Activated CD8-positive, alpha-beta memory T cell treated with anti-CD3 and anti-CD28 coated beads for 4 hours (primary cell): ENCODE measurements at regions not wholly inside any gene's neighbourhood (a gene's known extent, or its start where the extent isn't known, plus 50 kb on each side); places are given as distances from the start of the nearest gene placed in this dataset.

Experiments used
- DNase-seq, 2 donors: peaks; one replicate each; pipeline ENCODE4 v3.0.0-alpha.2; 2020; ENCODE audit warnings: low read depth in 2 of 2

DNA sequence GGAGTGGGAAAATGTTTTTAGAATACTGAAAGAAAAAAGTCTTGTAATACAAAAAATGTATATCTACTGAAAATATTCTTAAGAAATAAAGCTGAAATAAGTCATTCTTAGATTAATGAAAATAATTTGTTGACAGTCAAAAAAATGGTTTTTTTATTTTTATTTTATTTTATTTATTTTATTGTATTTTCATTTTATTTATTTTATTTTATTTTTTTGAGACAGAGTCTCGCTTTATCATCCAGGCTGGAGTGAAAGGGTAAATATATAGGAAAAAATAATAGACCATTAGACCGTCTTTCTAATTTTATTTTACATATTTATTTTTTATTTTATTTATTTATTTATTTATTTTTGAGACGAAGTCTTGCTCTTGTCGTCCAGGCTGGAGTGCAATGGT is 1583.6 kb upstream of the TMEFF2 start:
- DNase-seq, result no peak

DNA sequence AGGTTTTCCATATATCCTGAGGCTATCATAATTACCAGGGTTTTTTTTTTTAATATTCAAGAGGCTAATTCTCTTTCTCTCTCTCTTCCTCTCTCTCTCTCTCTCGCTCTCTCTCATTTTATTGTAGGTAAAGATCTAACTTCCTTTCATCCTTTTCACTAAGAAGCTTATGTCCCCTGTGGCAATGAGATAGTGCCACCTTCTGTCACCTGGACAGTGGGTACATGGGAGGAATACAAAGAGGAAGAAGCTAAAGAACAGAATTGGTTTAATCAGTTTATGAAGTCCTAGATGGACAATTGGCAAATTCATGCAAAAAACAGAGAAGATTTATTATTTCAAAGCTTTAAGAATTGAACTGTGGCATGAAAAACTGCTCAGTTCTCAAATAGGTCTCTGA is 1582.3 kb upstream of the TMEFF2 start:
- DNase-seq, result no peak

DNA sequence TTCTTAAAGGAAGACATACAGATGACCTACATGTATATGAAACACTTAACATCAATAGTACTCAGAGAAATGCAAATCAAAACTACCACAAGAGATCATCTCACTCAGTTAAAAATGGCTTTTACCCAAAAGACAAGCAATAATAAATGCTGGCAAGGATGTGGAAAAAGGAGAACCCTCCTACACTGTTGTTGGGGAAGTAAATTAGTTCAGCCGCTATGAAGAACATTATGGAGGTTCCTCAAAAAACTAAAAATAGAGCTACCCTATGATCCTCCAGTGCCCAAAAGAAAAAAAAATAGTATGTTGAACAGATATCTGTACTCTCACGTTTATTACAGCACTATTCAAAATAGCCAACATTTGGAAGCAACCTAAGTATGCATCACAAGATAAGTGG is 1579.4 kb upstream of the TMEFF2 start:
- DNase-seq, result no peak

- no peak for DNase-seq
Measured at GRCh38 chr2:193751299-193751698, 1556.6 kb upstream of the TMEFF2 start.

- no peak for DNase-seq
Measured at GRCh38 chr2:193749485-193749884, 1554.8 kb upstream of the TMEFF2 start.

DNA sequence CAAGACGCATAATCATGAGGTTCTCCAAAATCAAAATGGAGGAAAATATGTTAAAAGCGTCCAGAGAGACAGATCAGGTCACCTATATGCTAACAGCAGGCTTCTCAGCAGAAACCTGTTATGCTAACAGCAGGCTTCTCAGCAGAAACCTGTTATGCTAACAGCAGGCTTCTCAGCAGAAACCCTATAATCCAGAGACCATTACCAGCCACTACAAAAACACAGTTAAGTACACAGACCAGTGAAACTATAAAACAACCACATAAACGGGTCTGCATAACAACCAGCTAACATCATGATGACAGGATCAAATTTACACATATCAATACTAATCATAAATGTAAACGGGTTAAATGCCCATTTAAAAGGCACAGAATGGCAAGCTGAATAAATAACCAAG is 1548.4 kb upstream of the TMEFF2 start:
- no peak for DNase-seq

GRCh38 chr2:193738892-193739291 is 1544.2 kb upstream of the TMEFF2 start:
- DNase-seq, result no peak

DNA sequence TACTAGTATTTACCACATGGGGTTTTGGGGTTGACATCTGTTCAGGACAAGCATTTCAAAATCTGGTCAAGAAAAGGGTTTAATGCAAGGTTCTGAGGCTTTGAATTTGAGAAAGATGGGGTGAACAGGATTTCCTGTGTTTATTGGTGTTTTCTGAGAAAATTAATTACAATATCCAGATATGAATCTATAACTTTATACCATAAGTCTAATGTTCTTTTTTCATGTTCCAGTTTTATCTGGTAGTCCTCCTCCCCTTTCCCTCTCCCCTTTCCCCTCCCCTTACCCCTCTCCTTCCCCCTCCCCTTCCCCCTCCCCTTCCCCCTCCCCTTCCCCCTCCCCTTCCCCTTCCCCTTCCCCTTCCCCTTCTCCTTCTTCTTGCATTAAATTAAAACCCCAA is 1518.2 kb upstream of the TMEFF2 start:
- no peak for DNase-seq

DNA sequence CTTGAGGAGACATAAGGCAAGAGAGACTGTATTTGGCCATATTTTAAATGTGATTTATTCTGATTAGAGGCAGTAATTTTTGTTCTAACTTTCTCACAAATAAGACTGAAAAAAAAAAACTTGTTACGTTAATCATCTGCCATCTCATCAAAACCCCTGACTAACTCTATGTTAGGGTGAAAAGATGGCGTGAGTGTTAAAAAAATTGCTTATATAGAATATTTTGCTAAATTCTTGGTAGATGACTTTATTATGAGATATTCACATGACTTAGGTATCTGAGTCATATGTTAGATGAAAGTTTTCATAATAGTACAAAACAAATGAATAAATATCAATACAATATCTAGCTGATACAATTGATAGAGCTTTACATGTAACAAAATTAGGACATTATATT is 1508.7 kb upstream of the TMEFF2 start:
- no peak for DNase-seq

- no peak for DNase-seq
Measured at GRCh38 chr2:193701484-193701883, 1506.8 kb upstream of the TMEFF2 start.

DNA sequence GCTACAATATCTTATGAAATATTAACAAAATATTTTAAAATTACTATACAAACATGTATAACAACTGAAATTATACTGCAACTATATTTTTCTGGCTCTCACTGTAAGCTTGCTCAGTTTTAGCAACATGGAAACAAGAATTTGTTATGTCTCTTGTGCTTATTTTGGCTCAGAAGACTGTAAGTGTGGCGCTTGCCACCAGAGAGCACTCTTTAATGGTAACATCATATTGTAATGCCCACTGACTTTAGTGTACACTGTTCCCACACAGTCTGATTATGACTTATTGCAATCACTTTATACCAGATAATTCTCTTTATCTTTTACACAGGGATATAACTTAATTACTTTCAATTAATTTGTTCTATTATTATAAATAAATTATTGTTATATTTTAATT is 1500.6 kb upstream of the TMEFF2 start:
- DNase-seq, result no peak

DNA sequence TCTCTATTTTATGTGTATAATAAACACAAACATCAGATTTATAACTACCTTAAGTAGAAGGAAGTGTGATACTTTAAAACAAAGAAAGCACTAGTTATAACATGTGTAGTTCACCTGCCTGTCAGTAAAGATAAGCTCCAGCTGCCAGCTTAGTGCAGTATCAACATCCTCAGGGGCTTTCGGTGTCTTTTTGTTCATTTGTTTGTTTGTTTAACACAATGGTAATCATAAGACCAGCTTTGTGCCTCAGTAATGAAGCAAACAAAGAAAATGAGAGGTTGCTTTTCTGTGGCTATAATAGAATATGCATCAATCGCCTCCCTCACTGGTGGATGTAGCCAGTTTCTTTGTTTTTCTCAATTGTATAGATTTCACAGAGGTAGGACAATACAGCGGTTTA is 1499.0 kb upstream of the TMEFF2 start:
- DNase-seq, result no peak

- no peak for DNase-seq
Measured at GRCh38 chr2:193690572-193690971, 1495.8 kb upstream of the TMEFF2 start.

DNA sequence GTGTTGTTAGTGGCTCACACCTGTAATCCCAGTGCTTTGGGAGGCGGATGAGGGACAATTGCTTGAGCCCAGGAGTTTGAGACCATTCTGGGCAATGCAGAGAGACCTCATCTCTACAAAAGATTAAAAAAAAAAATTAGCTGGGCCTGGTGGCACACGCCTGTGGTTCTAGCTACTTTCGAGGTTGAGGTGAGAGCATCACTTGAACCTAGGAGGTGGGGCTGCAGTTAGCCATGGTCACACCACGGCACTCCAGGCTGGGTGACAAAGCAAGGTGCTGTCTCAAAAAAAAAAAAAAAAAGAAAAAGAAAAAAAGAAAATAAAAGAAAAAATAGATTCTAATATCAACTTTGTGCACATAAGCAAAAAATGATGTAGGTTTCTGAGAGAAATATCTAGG is 1492.5 kb upstream of the TMEFF2 start:
- DNase-seq, result no peak

DNA sequence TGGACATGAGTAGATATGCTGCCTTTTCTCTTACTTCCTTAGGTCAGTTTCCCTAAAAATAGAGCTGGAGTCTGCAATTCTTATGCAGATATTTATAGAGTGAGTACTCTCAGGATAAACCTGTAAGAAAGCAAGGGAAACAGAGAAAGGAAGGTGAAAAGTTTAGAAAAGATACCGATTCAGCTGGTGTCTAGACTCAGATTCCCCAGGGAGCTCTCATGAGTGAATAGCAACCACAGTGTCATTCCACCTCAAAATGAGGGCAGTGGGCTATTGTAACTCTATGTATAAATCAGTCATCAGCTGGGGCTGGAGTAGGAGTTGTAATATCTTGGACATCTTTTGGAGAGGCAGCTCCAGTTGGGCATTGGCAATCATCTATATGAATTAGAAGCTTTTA is 1485.1 kb upstream of the TMEFF2 start:
- no peak for DNase-seq

DNA sequence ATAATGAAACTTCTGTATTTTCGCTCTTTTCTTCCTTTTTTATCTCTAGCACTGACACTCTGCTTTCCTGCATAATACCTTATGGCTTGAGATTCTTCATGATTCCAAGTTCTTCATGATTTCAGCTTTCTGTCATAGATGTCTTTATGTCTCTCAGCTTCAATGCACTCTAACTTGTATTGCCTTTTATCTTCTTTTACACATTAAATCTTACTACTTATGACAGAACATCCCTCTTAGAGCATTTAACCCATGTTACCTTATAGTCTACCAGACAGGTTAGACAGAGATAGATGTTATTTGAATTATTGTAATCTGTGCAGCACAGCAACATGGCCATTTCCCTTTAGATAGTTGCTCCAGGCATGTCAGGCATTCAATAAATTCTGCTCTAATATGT is 1475.7 kb upstream of the TMEFF2 start:
- no peak for DNase-seq

DNA sequence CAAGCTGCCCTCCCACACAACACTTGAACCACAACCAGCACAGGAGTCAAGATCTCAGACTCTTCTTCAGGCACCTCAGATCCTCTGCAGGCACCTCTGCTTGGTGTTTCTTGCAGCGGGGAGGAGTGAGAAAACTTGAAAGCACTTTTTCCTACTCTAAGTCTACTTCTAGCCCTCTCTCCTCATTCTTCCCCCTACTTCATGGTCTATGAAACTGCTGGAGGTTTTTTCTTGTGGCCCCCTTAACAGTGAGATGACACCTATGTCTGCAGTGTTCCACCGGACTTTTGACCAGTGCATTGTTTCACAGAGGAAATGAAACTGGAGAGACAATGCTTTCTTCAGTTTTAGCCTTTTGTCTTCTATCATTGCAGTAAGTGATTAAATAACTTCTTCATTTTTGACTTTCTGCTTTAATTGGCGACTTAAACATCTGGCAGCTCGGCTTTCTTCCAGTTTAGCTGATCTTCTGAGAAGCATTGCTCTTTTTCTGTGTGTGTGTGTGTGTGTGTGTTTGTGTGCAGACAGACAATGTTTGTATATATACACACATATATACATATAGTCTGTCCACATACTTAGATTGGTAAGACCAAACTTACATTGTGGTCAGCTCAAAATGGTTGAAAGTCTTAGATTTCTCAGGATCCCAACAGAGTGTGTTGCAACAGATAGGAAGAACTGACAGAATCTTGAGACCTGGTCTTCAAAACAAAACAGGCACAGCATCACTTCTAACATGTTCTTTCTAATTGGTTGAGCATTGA is 1474.0 kb upstream of the TMEFF2 start:
- no peak for DNase-seq

- no peak for DNase-seq
Measured at GRCh38 chr2:193627927-193628272, 1433.2 kb upstream of the TMEFF2 start.

- no peak for DNase-seq
Measured at GRCh38 chr2:193627187-193627926, 1432.6 kb upstream of the TMEFF2 start.

DNA sequence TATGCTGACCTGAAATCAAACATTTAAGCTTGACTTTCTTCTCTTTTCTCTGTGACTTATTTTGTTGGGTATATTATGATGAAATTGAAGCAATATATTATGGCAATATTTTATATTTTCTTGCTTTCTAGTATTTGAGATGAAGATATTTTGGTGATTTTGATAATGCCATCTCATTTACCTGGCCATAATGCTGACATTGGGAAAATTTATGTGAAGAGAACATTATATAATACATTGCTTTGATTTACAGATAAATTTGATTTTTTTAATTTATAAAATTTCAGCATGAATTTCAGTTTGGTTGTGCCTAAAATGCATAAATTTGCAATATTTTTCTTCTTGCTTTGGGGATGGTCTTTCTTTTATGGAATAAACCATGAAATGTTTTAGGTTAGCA is 1413.7 kb upstream of the TMEFF2 start:
- no peak for DNase-seq

DNA sequence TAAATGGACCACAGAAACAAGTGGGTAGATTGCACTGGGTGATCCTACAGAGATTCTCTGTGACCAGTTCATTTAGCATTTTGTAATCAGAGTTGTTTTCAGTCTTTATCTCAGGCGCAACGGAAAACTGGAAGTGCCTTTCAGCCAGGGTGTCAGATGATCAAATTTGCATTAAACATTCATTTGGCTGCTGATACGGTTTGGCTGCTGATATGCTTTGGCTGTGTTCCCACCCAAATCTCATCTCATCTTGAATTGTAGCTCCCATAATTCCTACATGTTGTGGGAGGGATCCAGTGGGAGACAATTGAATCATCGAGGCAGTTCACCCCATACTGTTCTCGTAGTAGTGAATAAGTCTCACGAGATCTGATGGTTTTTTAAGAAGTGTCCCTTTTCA is 1396.1 kb upstream of the TMEFF2 start:
- DNase-seq, result no peak

DNA sequence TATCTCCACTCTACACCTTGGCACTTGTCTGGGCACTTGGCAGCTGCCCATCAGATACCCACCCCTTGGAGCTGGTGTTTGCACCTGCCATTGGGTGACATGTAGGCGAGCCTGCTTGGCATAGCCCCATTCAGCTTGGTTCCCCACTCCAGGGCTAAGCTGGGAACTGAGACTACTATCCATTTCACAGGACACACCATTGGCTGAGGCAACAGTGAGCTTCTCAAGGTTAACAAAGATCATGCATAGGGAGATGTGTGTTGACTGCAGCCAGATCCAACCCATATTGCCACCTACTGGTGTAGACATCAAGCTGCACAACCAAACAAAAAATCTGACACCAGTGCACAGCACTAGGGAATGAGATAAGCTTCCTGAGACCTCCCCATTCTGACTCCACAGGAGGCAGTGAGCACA is 1389.8 kb upstream of the TMEFF2 start:
- DNase-seq, result no peak

DNA sequence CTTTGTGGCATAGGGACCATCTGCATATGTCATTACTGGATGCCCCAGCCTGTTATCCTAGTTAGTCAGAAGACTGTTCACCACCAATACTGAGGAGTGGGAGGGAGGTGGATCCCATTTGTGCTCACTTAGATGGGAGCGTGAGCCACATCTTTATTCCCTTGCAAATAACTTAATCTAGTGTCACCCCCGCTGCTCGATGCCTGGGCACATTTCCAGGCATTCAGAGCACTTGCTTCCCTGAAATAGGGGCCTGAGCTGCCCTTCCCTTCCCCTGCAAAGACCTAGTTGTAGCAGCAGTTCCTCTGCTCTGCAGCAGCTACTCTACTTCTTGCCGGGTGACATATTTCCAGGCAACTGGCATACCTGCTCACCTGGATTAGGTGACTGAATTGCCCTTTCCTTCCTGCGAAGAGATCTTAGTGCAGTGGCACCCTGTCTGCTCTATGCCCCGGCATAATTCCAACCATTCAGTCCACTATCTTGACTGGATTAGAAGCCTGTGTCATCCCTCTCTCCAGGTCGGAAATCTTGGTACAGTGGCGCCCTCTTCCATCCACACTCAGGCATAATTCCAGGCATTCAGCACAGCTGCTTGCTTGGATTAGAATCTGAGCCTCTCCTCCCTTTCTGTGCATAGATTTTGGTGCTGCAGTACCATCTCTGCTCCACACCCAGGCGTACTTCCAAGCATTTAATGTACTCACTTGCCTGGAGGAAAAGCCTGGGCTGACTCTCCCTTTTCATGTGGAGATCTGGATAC is 1389.1 kb upstream of the TMEFF2 start:
- DNase-seq, result no peak
